ENCODE measurements at regions not wholly inside any gene's neighbourhood (a gene's known extent, or its start where the extent isn't known, plus 50 kb on each side); places are given as distances from the start of the nearest gene placed in this dataset.

GRCh38 chr3:44026220-44026865 lies 215.3 kb upstream of the TOPAZ1 start:
- TF ChIP-seq CTCF (conservative IDR thresholded peaks at IDR 0.05; ENCODE audit: low read depth in 2 of 2) (no peak), EZH2 (IDR thresholded peaks at IDR 0.05; ENCODE audit: low read depth, unreplicated experiment) (no peak), POLR2AphosphoS5 (IDR thresholded peaks at IDR 0.05; ENCODE audit: low read depth) (no peak), EZH2phosphoT487 (IDR thresholded peaks at IDR 0.05; ENCODE audit: unreplicated experiment) (no peak)
